Chondrocyte (in vitro differentiated cells): ENCODE measurements at regions not wholly inside any gene's neighbourhood (a gene's known extent, or its start where the extent isn't known, plus 50 kb on each side); places are given as distances from the start of the nearest gene placed in this dataset.

Experiments
- DNase-seq: peaks from one replicate; pipeline ENCODE4 v3.0.0; 2021; ENCODE audit warnings: mixed read lengths, low spot score
- H3K27ac Mint-ChIP-seq: one replicate; pipeline ENCODE4 v1.8.0; 2021; ENCODE audit warnings: mild to moderate bottlenecking, moderate library complexity, mixed read lengths; ENCODE audit not compliant: unreplicated experiment
- H3K27me3 Mint-ChIP-seq: 2 replicates; pipeline ENCODE4 v1.8.0; 2021; ENCODE audit warnings: low read depth, mixed read lengths
- H3K36me3 Mint-ChIP-seq: 2 replicates; pipeline ENCODE4 v1.8.0; 2021; ENCODE audit warnings: low read depth, mixed read lengths
- H3K4me1 Mint-ChIP-seq: 2 replicates; pipeline ENCODE4 v1.8.0; 2021; ENCODE audit warnings: low read depth, mild to moderate bottlenecking, mixed read lengths
- H3K4me3 Mint-ChIP-seq: one replicate; pipeline ENCODE4 v1.8.0; 2021; ENCODE audit warnings: mild to moderate bottlenecking, moderate library complexity, mixed read lengths; ENCODE audit not compliant: unreplicated experiment
- H3K9me3 Mint-ChIP-seq: 2 replicates; pipeline ENCODE4 v1.8.0; 2021; ENCODE audit warnings: low read depth, mixed read lengths
- CTCF ChIP-seq: fragments of 200-600 bp; sonication (generic); IDR thresholded peaks from 2 replicates; pipeline ENCODE4 v1.5.0; 2021; ENCODE audit warnings: antibody characterized with exemption, mild to moderate bottlenecking, moderate library complexity

GRCh38 chr15:25529774-25530173 is 91.0 kb upstream of the UBE3A start:
- TF ChIP-seq CTCF: no peak

GRCh38 chr15:25527118-25527517 is 88.3 kb upstream of the UBE3A start:
- no peak for DNase-seq
- Mint-ChIP-seq H3K4me3 (no peak overlapping the region), H3K4me1 (no peaks in the 10 kb centered on the region), H3K9me3 (peaks cover 15% of the 10 kb centered on the region), H3K27ac (no peak overlapping the region), H3K27me3 (no peaks in the 10 kb centered on the region), H3K36me3 (peaks cover 3% of the 10 kb centered on the region)
- TF ChIP-seq CTCF: no peak

More at GRCh38 chr15:25529774-25530173, 91.0 kb upstream of the UBE3A start:
- H3K36me3 Mint-ChIP-seq: peaks cover 3% of the 10 kb centered on the region
- no peaks in the 10 kb centered on the region for H3K4me1 Mint-ChIP-seq
- no peak overlapping the region for H3K4me3 Mint-ChIP-seq
- H3K9me3 Mint-ChIP-seq: peaks cover under 1% of the 10 kb centered on the region
- no peak for DNase-seq
- no peak overlapping the region for H3K27ac Mint-ChIP-seq
- no peaks in the 10 kb centered on the region for H3K27me3 Mint-ChIP-seq

GRCh38 chr15:25525741-25526140 is 86.9 kb upstream of the UBE3A start:
- Mint-ChIP-seq H3K4me1 (no peaks in the 10 kb centered on the region), H3K27me3 (peaks cover 3% of the 10 kb centered on the region), H3K36me3 (peaks cover 3% of the 10 kb centered on the region), H3K4me3 (no peak overlapping the region), H3K27ac (no peak overlapping the region), H3K9me3 (peaks cover 15% of the 10 kb centered on the region)
- DNase-seq: no peak
- no peak for TF ChIP-seq CTCF

- no peaks in the 10 kb centered on the region for H3K27me3 Mint-ChIP-seq
- DNase-seq: no peak
- no peaks in the 10 kb centered on the region for H3K9me3 Mint-ChIP-seq
- peaks cover 3% of the 10 kb centered on the region for H3K36me3 Mint-ChIP-seq
- H3K4me3 Mint-ChIP-seq: no peak overlapping the region
- TF ChIP-seq CTCF: no peak
- peaks cover 4% of the 10 kb centered on the region for H3K4me1 Mint-ChIP-seq
- H3K27ac Mint-ChIP-seq: no peak overlapping the region
These were observed 76.8 kb upstream of the UBE3A start for GRCh38 chr15:25515633-25516032.

- Mint-ChIP-seq H3K9me3 (no peaks in the 10 kb centered on the region), H3K27ac (no peak overlapping the region), H3K27me3 (no peaks in the 10 kb centered on the region), H3K36me3 (peaks cover 3% of the 10 kb centered on the region), H3K4me3 (no peak overlapping the region), H3K4me1 (peaks cover 10% of the 10 kb centered on the region)
- no peak for TF ChIP-seq CTCF
- no peak for DNase-seq
These were observed 75.7 kb upstream of the UBE3A start for GRCh38 chr15:25514522-25514921.
